GM18951 (cell line): ENCODE measurements at regions not wholly inside any gene's neighbourhood (a gene's known extent, or its start where the extent isn't known, plus 50 kb on each side); places are given as distances from the start of the nearest gene placed in this dataset.
"Not testable (repeated sequence)": the region's sequence is repeated elsewhere in the genome, so short reads cannot be mapped to it uniquely, and the experiment has no call there.

ENCODE experiments used
- POLR2A ChIP-seq: IDR thresholded peaks from 4 replicates; pipeline ENCODE4 v1.6.1; 2011; ENCODE audit warnings: mild to moderate bottlenecking; ENCODE audit not compliant: insufficient read length, insufficient read depth; ENCODE audit errors: extremely low read depth
- in situ Hi-C: fragments of 300-500 bp; cut with MboI; formaldehyde crosslinking; loops from one replicate; pipeline ENCODE4 v1.12.0; 2022; ENCODE audit warnings: low sequenced_read_pairs, mixed read lengths, inconsistent platforms; ENCODE audit not compliant: unreplicated experiment

GRCh38 chr7:6934981-6935380 is 108.9 kb upstream of the CCZ1B start:
- in situ Hi-C loops: no loop called here

GRCh38 chr7:6936626-6937025 is 110.6 kb upstream of the CCZ1B start:
- in situ Hi-C loops: not testable (repeated sequence)

More at GRCh38 chr7:6934981-6935380, 108.9 kb upstream of the CCZ1B start:
- TF ChIP-seq POLR2A: no peak

DNA sequence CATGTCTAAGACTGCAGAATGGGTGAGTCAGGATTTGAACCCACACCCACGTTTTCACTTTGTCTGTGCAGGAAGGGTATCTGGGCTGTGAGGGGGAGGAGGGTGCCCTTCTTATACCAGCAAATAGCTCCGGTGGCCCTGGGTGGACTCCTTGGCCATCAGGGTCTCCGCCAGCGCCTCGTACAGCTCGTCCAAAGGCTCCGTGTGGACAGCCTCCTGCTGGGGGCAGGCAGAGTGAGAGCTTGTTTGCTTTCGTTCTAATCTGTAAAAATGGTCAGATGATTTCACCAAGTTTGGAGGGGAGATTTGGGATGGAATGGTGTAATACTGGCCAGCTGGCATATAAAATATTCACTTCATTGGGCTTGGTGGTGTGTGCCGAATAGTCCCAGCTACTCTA is 111.7 kb upstream of the CCZ1B start:
- in situ Hi-C loops: not testable (repeated sequence)

DNA sequence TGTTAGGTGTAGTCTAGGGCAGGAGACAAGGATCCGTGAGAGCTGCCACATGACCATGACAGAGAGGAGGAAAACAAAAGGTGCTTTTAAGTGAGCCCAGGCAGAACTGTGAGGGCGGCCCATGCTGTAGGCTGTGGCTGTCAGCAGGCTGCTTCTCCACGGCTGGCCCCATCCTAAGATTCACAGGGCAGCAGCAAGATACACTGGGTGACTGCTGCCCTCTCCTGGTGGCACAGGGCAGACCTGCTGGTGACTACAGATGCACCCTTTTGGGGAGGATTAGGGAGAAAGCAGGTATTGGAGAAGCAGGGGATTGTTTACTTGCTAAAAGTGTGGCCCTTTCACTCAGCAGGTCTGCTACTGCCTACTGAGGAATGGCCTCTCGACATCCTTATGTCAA is 112.2 kb upstream of the CCZ1B start:
- in situ Hi-C loops: not testable (repeated sequence)

- in situ Hi-C loops: not testable (repeated sequence)
Observed at GRCh38 chr7:6939126-6939525, 113.1 kb upstream of the CCZ1B start.

- in situ Hi-C loops: not testable (repeated sequence)
Observed at GRCh38 chr7:6939896-6940295, 113.8 kb upstream of the CCZ1B start.

- in situ Hi-C loops: not testable (repeated sequence)
Observed at GRCh38 chr7:6946873-6947272, 120.8 kb upstream of the CCZ1B start.

DNA sequence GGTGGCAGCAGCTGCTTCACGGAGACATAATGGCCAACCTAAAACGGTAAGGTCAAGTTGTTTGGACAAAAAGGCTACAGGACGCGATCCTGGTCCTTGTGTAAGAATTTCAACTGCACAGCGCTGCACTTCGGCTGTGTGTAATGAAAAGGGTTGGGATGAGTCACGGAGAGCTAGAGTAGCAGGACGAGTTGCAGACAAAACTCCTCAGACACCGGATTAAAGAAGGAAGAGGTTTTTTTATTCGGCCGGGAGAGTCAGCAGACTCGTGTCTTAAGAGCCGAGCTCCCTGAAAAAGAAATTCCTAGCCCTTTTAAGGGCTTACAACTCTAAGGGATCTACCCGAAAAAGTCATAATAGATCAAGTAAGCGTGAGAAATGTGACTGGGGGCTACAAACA is 124.2 kb upstream of the CCZ1B start:
- in situ Hi-C loops: loop anchor here (25.0 kb wide), 1 partner anchor 587 kb away; the partner anchor contains the start of gene COL28A1

- in situ Hi-C loops: loop anchor here (25.0 kb wide), 1 partner anchor 586 kb away; the partner anchor contains the start of gene COL28A1
Observed at GRCh38 chr7:6951553-6951952, 125.5 kb upstream of the CCZ1B start.

- in situ Hi-C loops: loop anchor here (25.0 kb wide), 1 partner anchor 584 kb away; the partner anchor contains the start of gene COL28A1
Observed at GRCh38 chr7:6953138-6953797, 127.2 kb upstream of the CCZ1B start.

- in situ Hi-C loops: loop anchor here (25.0 kb wide), 1 partner anchor 584 kb away; the partner anchor contains the start of gene COL28A1
Observed at GRCh38 chr7:6953798-6954181, 127.7 kb upstream of the CCZ1B start.

DNA sequence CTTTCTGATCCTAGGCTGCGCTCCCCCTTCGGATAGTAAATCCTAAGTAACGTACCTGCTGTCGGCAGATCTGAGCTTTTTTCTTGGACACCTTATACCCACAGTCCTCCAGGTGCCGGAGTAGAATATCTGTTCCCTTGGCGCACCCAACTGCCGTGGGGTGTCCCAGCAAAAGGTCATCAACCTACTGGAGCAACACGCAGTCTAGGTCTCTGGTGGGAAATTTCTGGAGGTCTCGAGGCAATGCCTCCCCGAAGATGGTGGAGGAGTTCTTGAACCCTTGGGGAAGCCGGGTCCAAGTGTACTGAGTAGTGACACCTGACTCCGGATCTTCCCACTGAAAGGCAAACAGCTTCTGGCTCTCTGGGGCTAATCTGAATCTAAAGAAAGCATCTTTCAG is 129.3 kb upstream of the CCZ1B start:
- in situ Hi-C loops: loop anchor here (25.0 kb wide), 1 partner anchor 582 kb away; the partner anchor contains the start of gene COL28A1

GRCh38 chr7:6955990-6956566 is 130.0 kb upstream of the CCZ1B start:
- in situ Hi-C loops: loop anchor here (25.0 kb wide), 1 partner anchor 581 kb away; the partner anchor contains the start of gene COL28A1

GRCh38 chr7:6958371-6958770 is 132.3 kb upstream of the CCZ1B start:
- in situ Hi-C loops: loop anchor here (25.0 kb wide), 1 partner anchor 579 kb away; the partner anchor contains the start of gene COL28A1

- in situ Hi-C loops: loop anchor here (25.0 kb wide), 1 partner anchor 577 kb away; the partner anchor contains the start of gene COL28A1
Observed at GRCh38 chr7:6959942-6960341, 133.9 kb upstream of the CCZ1B start.

GRCh38 chr7:6962871-6963270 is 136.8 kb upstream of the CCZ1B start:
- in situ Hi-C loops: loop anchor here (25.0 kb wide), 1 partner anchor 574 kb away; the partner anchor contains the start of gene COL28A1

DNA sequence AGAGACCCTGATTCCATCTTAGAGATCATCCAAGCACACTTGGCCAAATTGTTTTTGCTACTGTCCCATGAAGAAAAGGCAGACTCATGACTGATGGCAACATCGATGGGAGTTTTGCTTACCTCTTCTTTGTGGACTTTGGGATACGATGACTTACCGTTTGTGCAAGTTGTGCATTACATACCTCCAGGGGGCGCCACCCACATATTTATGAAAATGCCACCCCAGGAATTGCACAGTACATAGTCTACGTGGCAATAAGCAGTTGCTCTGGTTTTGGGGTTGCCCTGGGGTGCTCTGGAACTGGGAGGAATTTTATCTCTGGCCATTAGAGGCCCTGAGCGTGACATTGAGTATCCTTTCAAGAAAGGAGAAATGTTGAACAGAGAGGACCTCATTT is 139.0 kb upstream of the CCZ1B start:
- in situ Hi-C loops: loop anchor here (25.0 kb wide), 1 partner anchor 572 kb away; the partner anchor contains the start of gene COL28A1

DNA sequence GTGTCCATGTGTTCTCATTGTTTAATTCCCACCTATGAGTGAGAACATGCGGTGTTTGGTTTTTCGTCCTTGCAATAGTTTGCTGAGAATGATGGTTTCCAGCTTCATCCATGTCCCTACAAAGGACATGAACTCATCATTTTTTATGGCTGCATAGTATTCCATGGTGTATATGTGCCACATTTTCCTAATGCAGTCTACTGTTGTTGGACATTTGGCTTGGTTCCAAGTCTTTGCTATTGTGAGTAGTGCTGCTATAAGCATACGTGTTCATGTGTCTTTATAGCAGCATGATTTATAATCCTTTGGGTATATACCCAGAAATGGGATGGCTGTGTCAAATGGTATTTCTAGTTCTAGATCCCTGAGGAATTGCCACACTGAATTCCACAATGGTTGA is 144.1 kb upstream of the CCZ1B start:
- in situ Hi-C loops: loop anchor here (25.0 kb wide), 1 partner anchor 567 kb away; the partner anchor contains the start of gene COL28A1

- in situ Hi-C loops: loop anchor here (25.0 kb wide), 1 partner anchor 562 kb away; the partner anchor contains the start of gene COL28A1
Observed at GRCh38 chr7:6974876-6975275, 148.8 kb upstream of the CCZ1B start.

- in situ Hi-C loops: not testable (repeated sequence)
Observed at GRCh38 chr7:6975346-6975745, 149.3 kb upstream of the CCZ1B start.

- in situ Hi-C loops: not testable (repeated sequence)
Observed at GRCh38 chr7:6977368-6977767, 151.3 kb upstream of the CCZ1B start.
